H9 (cell line): ENCODE measurements at regions not wholly inside any gene's neighbourhood (a gene's known extent, or its start where the extent isn't known, plus 50 kb on each side); places are given as distances from the start of the nearest gene placed in this dataset.

Experiments
- DNase-seq: peaks from one replicate; pipeline ENCODE4 v3.0.0-alpha.2; 2017
- H2AFZ ChIP-seq: one replicate; pipeline ENCODE4 v1.6.1; 2013; ENCODE audit warnings: mild to moderate bottlenecking, low read length, control low read depth, moderate library complexity
- H2AK5ac ChIP-seq: 2 replicates; pipeline ENCODE4 v1.6.1; 2013; ENCODE audit warnings: low read length, control low read depth, mixed read lengths; ENCODE audit not compliant: insufficient read length
- H2BK120ac ChIP-seq: one replicate; pipeline ENCODE4 v1.6.1; 2013; ENCODE audit warnings: low read depth, mild to moderate bottlenecking, low read length, control low read depth, inconsistent platforms; ENCODE audit not compliant: poor library complexity, severe bottlenecking
- H2BK12ac ChIP-seq: 2 replicates; pipeline ENCODE4 v1.6.1; 2013; ENCODE audit warnings: low read length, control low read depth, mixed read lengths, low read depth; ENCODE audit not compliant: insufficient read length
- H2BK15ac ChIP-seq: 2 replicates; pipeline ENCODE4 v1.6.1; 2013; ENCODE audit warnings: low read depth, low read length, control low read depth
- H2BK20ac ChIP-seq: one replicate; pipeline ENCODE4 v1.6.1; 2013; ENCODE audit warnings: low read depth, mild to moderate bottlenecking, low read length, control low read depth, inconsistent platforms; ENCODE audit not compliant: poor library complexity, severe bottlenecking
- H2BK5ac ChIP-seq: 2 replicates; pipeline ENCODE4 v1.6.1; 2013; ENCODE audit warnings: low read length, control low read depth, mixed read lengths; ENCODE audit not compliant: insufficient read length
- H3K14ac ChIP-seq: 2 replicates; pipeline ENCODE4 v1.6.1; 2013; ENCODE audit warnings: low read length, control low read depth; ENCODE audit not compliant: insufficient read depth
- H3K18ac ChIP-seq: 2 replicates; pipeline ENCODE4 v1.6.1; 2013; ENCODE audit warnings: low read depth, mild to moderate bottlenecking, mixed read lengths, low read length, control low read depth; ENCODE audit not compliant: insufficient read length
- H3K23ac ChIP-seq: 2 replicates; pipeline ENCODE4 v1.6.1; 2013; ENCODE audit warnings: low read length, control low read depth, mixed read lengths, low read depth; ENCODE audit not compliant: insufficient read length
- H3K23me2 ChIP-seq: 2 replicates; pipeline ENCODE4 v1.6.1; 2013; ENCODE audit warnings: low read depth, mild to moderate bottlenecking, mixed read lengths, low read length, control low read depth; ENCODE audit not compliant: insufficient read length, poor library complexity, severe bottlenecking
- H3K27ac ChIP-seq: 2 replicates; pipeline ENCODE4 v1.5.1; 2013; ENCODE audit warnings: low read length, control low read depth, mixed read lengths, low read depth; ENCODE audit not compliant: insufficient read length
- H3K27me3 ChIP-seq: 2 replicates; pipeline ENCODE4 v1.6.1; 2013; ENCODE audit warnings: low read length, control low read depth, inconsistent platforms; ENCODE audit not compliant: insufficient read depth
- H3K4ac ChIP-seq: 2 replicates; pipeline ENCODE4 v1.6.1; 2013; ENCODE audit warnings: low read depth, mild to moderate bottlenecking, control low read depth, inconsistent platforms, low read length, moderate library complexity
- H3K4me1 ChIP-seq: 2 replicates; pipeline ENCODE4 v1.6.1; 2013; ENCODE audit warnings: low read length, control low read depth, inconsistent platforms; ENCODE audit not compliant: insufficient read depth
- H3K4me2 ChIP-seq: 2 replicates; pipeline ENCODE4 v1.6.1; 2013; ENCODE audit warnings: low read length, control low read depth, mixed read lengths; ENCODE audit not compliant: insufficient read length, insufficient read depth
- H3K56ac ChIP-seq: 2 replicates; pipeline ENCODE4 v1.6.1; 2013; ENCODE audit warnings: low read depth, mild to moderate bottlenecking, mixed read lengths, low read length, control low read depth; ENCODE audit not compliant: insufficient read length
- H3K79me1 ChIP-seq: 2 replicates; pipeline ENCODE4 v1.6.1; 2013; ENCODE audit warnings: low read depth, mild to moderate bottlenecking, moderate library complexity, low read length, control low read depth, inconsistent platforms; ENCODE audit not compliant: insufficient read depth, poor library complexity, severe bottlenecking
- H3K79me2 ChIP-seq: 2 replicates; pipeline ENCODE4 v1.6.1; 2013; ENCODE audit warnings: low read length, control low read depth, inconsistent platforms; ENCODE audit not compliant: insufficient read depth
- H3K9ac ChIP-seq: 2 replicates; pipeline ENCODE4 v1.6.1; 2013; ENCODE audit warnings: low read length, control low read depth, mixed read lengths; ENCODE audit not compliant: insufficient read length; ENCODE audit errors: extremely low read depth
- H3K9me3 ChIP-seq: one replicate; pipeline ENCODE4 v1.6.1; 2013; ENCODE audit warnings: low read depth, low read length, inconsistent platforms; ENCODE audit not compliant: control insufficient read depth
- H3T11ph ChIP-seq: one replicate; pipeline ENCODE4 v1.6.1; 2013; ENCODE audit warnings: mild to moderate bottlenecking, low read length, control low read depth, inconsistent platforms
- H4K20me1 ChIP-seq: one replicate; pipeline ENCODE4 v1.6.1; 2013; ENCODE audit not compliant: control insufficient read depth, insufficient read length, insufficient read depth
- H4K5ac ChIP-seq: 2 replicates; pipeline ENCODE4 v1.6.1; 2013; ENCODE audit warnings: low read depth, mild to moderate bottlenecking, mixed read lengths, low read length, control low read depth; ENCODE audit not compliant: insufficient read length
- H4K8ac ChIP-seq: replicated peaks from 2 replicates; pipeline ENCODE4 v1.6.1; 2013; ENCODE audit warnings: low read length, control low read depth, mixed read lengths, low read depth; ENCODE audit not compliant: insufficient read length
- H4K91ac ChIP-seq: 2 replicates; pipeline ENCODE4 v1.6.1; 2013; ENCODE audit warnings: low read depth, mild to moderate bottlenecking, moderate library complexity, mixed read lengths, low read length, control low read depth; ENCODE audit not compliant: insufficient read length
- H3K27ac Mint-ChIP-seq, 3 experiments: 2 replicates in 2 of 3; 3 replicates in 1 of 3; pipeline ENCODE4 v1.8.0; 2020 to 2021; ENCODE audit warnings: mixed read lengths in 3 of 3, mild to moderate bottlenecking in 1 of 3, moderate library complexity in 1 of 3
- H3K27me3 Mint-ChIP-seq: 2 replicates; pipeline ENCODE4 v1.8.0; 2021; ENCODE audit warnings: low read depth, mild to moderate bottlenecking, moderate library complexity, mixed read lengths
- H3K36me3 Mint-ChIP-seq, 3 experiments: 2 replicates in 2 of 3; 3 replicates in 1 of 3; pipeline ENCODE4 v1.8.0; 2020 to 2021; ENCODE audit warnings: low read depth in 3 of 3, mixed read lengths in 3 of 3; ENCODE audit not compliant: insufficient read depth in 1 of 3
- H3K4me1 Mint-ChIP-seq, 2 experiments: 2 replicates each; pipeline ENCODE4 v1.8.0; 2020; ENCODE audit warnings: mixed read lengths in 2 of 2
- H3K4me3 Mint-ChIP-seq, 2 experiments: 2 replicates in 1 of 2; 3 replicates in 1 of 2; pipeline ENCODE4 v1.8.0; 2020 to 2021; ENCODE audit warnings: mild to moderate bottlenecking in 2 of 2, mixed read lengths in 2 of 2, moderate library complexity in 1 of 2
- H3K9me3 Mint-ChIP-seq, 2 experiments: 2 replicates in 1 of 2; 3 replicates in 1 of 2; pipeline ENCODE4 v1.8.0; 2020; ENCODE audit warnings: mild to moderate bottlenecking in 2 of 2, mixed read lengths in 2 of 2, moderate library complexity in 1 of 2
- WGBS: extraction: QIAGEN DNeasy Blood & Tissue Kit; methylation state at CpG from one replicate; pipeline ENCODE4 v1.1.7; 2013; ENCODE audit warnings: missing lambda C conversion rate, low lambda C conversion rate, mixed read lengths; ENCODE audit not compliant: insufficient read length; ENCODE audit errors: extremely low coverage; 5-methylcytosine and 5-hydroxymethylcytosine counted together
- TF ChIP-seq, protein P1 (sequence below): fragments of 200-600 bp; sonication (generic); conservative IDR thresholded peaks from 3 replicates; pipeline ENCODE4 v1.8.0; 2021; ENCODE audit warnings: antibody characterized with exemption, mild to moderate bottlenecking

DNA sequence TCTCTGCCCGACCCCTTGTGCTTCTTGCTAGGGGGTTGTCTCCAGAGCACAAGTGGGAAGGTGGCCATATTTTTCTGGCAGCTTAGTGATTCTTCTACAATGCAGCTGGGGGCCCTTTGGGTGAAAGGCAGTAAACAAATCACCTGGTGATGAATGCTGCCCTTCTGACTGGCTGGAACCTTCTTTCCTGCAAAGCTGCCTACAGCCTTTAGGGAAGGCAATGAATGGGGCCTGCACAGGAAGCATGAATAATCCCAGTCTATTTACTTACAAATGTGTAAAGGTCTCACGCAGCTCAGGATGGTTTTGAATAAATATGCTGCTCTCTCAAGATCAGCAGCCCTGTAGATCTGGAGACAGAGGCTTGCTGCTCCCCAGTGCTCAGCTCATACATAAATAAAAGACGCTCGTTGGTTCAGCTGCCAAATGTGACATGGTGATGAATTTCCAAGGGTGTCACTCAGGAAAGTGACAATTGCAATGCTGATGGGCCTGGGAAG lies 289.2 kb downstream of the TDRD15 start:
- Histone ChIP-seq H4K8ac (no peak overlapping the region), H3K9ac (no peak overlapping the region), H4K5ac (no peak overlapping the region), H2BK12ac (no peak overlapping the region), H3K18ac (no peak overlapping the region), H3K9me3 (no peaks in the 10 kb centered on the region), H3T11ph (no peak overlapping the region), H3K14ac (no peak overlapping the region), H3K23me2 (no peaks in the 10 kb centered on the region), H2BK120ac (no peak overlapping the region), H3K27me3 (no peaks in the 10 kb centered on the region), H3K56ac (no peak overlapping the region), H4K20me1 (no peaks in the 10 kb centered on the region), H3K4me2 (no peak overlapping the region), H2AK5ac (no peak overlapping the region), H3K79me2 (no peaks in the 10 kb centered on the region), H3K27ac (no peak overlapping the region), H3K79me1 (no peaks in the 10 kb centered on the region), H2AFZ (no peak overlapping the region), H3K4ac (no peak overlapping the region), H4K91ac (no peak overlapping the region), H2BK20ac (no peak overlapping the region), H2BK15ac (no peak overlapping the region), H3K23ac (no peak overlapping the region), H3K4me1 (no peaks in the 10 kb centered on the region; the same call in 1 of the 2 replicates), H2BK5ac (no peak overlapping the region)
- TF ChIP-seq, protein P1, sequence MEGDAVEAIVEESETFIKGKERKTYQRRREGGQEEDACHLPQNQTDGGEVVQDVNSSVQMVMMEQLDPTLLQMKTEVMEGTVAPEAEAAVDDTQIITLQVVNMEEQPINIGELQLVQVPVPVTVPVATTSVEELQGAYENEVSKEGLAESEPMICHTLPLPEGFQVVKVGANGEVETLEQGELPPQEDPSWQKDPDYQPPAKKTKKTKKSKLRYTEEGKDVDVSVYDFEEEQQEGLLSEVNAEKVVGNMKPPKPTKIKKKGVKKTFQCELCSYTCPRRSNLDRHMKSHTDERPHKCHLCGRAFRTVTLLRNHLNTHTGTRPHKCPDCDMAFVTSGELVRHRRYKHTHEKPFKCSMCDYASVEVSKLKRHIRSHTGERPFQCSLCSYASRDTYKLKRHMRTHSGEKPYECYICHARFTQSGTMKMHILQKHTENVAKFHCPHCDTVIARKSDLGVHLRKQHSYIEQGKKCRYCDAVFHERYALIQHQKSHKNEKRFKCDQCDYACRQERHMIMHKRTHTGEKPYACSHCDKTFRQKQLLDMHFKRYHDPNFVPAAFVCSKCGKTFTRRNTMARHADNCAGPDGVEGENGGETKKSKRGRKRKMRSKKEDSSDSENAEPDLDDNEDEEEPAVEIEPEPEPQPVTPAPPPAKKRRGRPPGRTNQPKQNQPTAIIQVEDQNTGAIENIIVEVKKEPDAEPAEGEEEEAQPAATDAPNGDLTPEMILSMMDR: no peak
- no CpG with 5 or more reads among the region's 4 CpGs for WGBS
- H3K4me3 Mint-ChIP-seq: no peak overlapping the region
- peaks cover 7 to 13% of the 10 kb centered on the region in 2 experiments for H3K4me1 Mint-ChIP-seq
- H3K27ac Mint-ChIP-seq: peak overlapping the region in 2 of 3 experiments; percentile 46 to 62; a peak in 2 of 7 replicates
- H3K27me3 Mint-ChIP-seq: no peaks in the 10 kb centered on the region
- peaks cover 0 to 4% (median 0%) of the 10 kb centered on the region in 3 experiments; a peak in 2 of 7 replicates for H3K36me3 Mint-ChIP-seq
- peaks cover 2 to 9% of the 10 kb centered on the region in 2 experiments; a peak in 2 of 5 replicates for H3K9me3 Mint-ChIP-seq
- no peak for DNase-seq
